ENCODE measurements at regions not wholly inside any gene's neighbourhood (a gene's known extent, or its start where the extent isn't known, plus 50 kb on each side); places are given as distances from the start of the nearest gene placed in this dataset.

- Histone ChIP-seq H3K36me3 (no peaks in the 10 kb centered on the region), H3K27ac (no peak overlapping the region), H3K27me3 (no peaks in the 10 kb centered on the region), H3K9me3 (no peaks in the 10 kb centered on the region), H3K4me1 (peaks cover 20% of the 10 kb centered on the region), H3K4me3 (no peak overlapping the region)
- no peak for TF ChIP-seq POLR2A (IDR thresholded peaks at IDR 0.05)
- no peak for TF ChIP-seq POLR2AphosphoS5 (IDR thresholded peaks at IDR 0.05; ENCODE audit: insufficient read depth in 1 of 2, low read depth in 1 of 2)
- TF ChIP-seq CTCF (IDR thresholded peaks at IDR 0.05), result no peak
- intact Hi-C loops (cut with DNase I), result no loop called here
- no peak for DNase-seq (ENCODE audit: extremely low spot score in 2 of 2)
Measured at GRCh38 chr17:72498364-72499210, 377.8 kb downstream of the SOX9 start.

- Histone ChIP-seq H3K9me3 (no peaks in the 10 kb centered on the region), H3K4me3 (no peak overlapping the region), H3K4me1 (peaks cover 20% of the 10 kb centered on the region), H3K27me3 (no peaks in the 10 kb centered on the region), H3K36me3 (no peaks in the 10 kb centered on the region), H3K27ac (no peak overlapping the region)
- intact Hi-C loops (cut with DNase I), result no loop called here
- no peak for DNase-seq (ENCODE audit: extremely low spot score in 2 of 2)
- TF ChIP-seq POLR2A (IDR thresholded peaks at IDR 0.05) (no peak), CTCF (IDR thresholded peaks at IDR 0.05) (no peak), POLR2AphosphoS5 (IDR thresholded peaks at IDR 0.05; ENCODE audit: insufficient read depth in 1 of 2, low read depth in 1 of 2) (no peak)
Measured at GRCh38 chr17:72501404-72502370, 380.9 kb downstream of the SOX9 start.

GRCh38 chr17:72502371-72503341, 381.8 kb downstream of the SOX9 start:
- no peak for TF ChIP-seq POLR2A (IDR thresholded peaks at IDR 0.05)
- TF ChIP-seq POLR2AphosphoS5 (IDR thresholded peaks at IDR 0.05; ENCODE audit: insufficient read depth in 1 of 2, low read depth in 1 of 2), result no peak
- no peak for TF ChIP-seq CTCF (IDR thresholded peaks at IDR 0.05)
- DNase-seq (ENCODE audit: extremely low spot score in 2 of 2), result no peak
- peak overlapping the region; percentile 54 for H3K27ac ChIP-seq
- no peaks in the 10 kb centered on the region for H3K36me3 ChIP-seq
- H3K4me3 ChIP-seq, result no peak overlapping the region
- H3K27me3 ChIP-seq, result no peaks in the 10 kb centered on the region
- intact Hi-C loops (cut with DNase I), result no loop called here
- H3K9me3 ChIP-seq, result no peaks in the 10 kb centered on the region
- H3K4me1 ChIP-seq, result peaks cover 20% of the 10 kb centered on the region

- Histone ChIP-seq H3K36me3 (no peaks in the 10 kb centered on the region), H3K27ac (no peak overlapping the region), H3K4me3 (no peak overlapping the region), H3K27me3 (no peaks in the 10 kb centered on the region), H3K9me3 (no peaks in the 10 kb centered on the region), H3K4me1 (peaks cover 20% of the 10 kb centered on the region)
- intact Hi-C loops (cut with DNase I), result no loop called here
- TF ChIP-seq CTCF (IDR thresholded peaks at IDR 0.05), result no peak
- no peak for TF ChIP-seq POLR2AphosphoS5 (IDR thresholded peaks at IDR 0.05; ENCODE audit: insufficient read depth in 1 of 2, low read depth in 1 of 2)
- no peak for TF ChIP-seq POLR2A (IDR thresholded peaks at IDR 0.05)
- DNase-seq (ENCODE audit: extremely low spot score in 2 of 2), result no peak
Measured at GRCh38 chr17:72503556-72503955, 382.7 kb downstream of the SOX9 start.

Measured in vagina (tissue), 2 donors.